HCT116 (cell line): ENCODE measurements at regions not wholly inside any gene's neighbourhood (a gene's known extent, or its start where the extent isn't known, plus 50 kb on each side); places are given as distances from the start of the nearest gene placed in this dataset.

Source experiments
- ATAC-seq: fragments of 200-7000 bp; cut with Tn5 transposase; 2 replicates; pipeline ENCODE4 v1.9.1; 2020; ENCODE audit warnings: mild to moderate bottlenecking, moderate library complexity
- BruUV-seq: library from RNA; stranded (reverse); fragments of 400-500 nt; replicated peaks from 2 replicates; lab custom pipeline; 2021; lab: Mats Ljungman, UMichigan
- CTCF ChIA-PET: fragments of 300-600 bp; sonication (Branson Sonifier 250); formaldehyde crosslinking; loops from one replicate; lab custom pipeline; 2021; ENCODE audit warnings: antibody characterized with exemption; lab: Charles Lee
- POLR2A ChIA-PET: fragments of 300-600, 350-600 bp; sonication (Branson Sonifier 250); formaldehyde crosslinking; loops from one replicate; lab custom pipeline; 2021; ENCODE audit warnings: antibody characterized with exemption; lab: Charles Lee
- RAD21 ChIA-PET, 2 experiments: fragments of 300-600 bp; sonication (Branson Sonifier 250); formaldehyde crosslinking; loops; one replicate each; lab custom pipeline; 2023; ENCODE audit warnings: low total read pairs in 2 of 2; ENCODE audit not compliant: uncharacterized antibody in 2 of 2, unreplicated experiment in 2 of 2, low non-redundant PET in 1 of 2; lab: Charles Lee
- DNase-seq: peaks from one replicate; pipeline ENCODE4 v3.0.0-alpha.2; 2010; ENCODE audit warnings: low read depth, low spot score
- H2AFZ ChIP-seq: fragments of 200-600 bp; shearing (Covaris generic), sonication (generic); 2 replicates; pipeline ENCODE4 v1.6.1; 2017; ENCODE audit warnings: low read depth, mixed run types, mixed read lengths, antibody characterized with exemption, low read length; ENCODE audit not compliant: poor library complexity, severe bottlenecking
- H3K27ac ChIP-seq: 2 replicates; pipeline ENCODE4 v1.5.1; 2012; ENCODE audit warnings: low read depth, low read length
- H3K27me3 ChIP-seq: fragments of 200-600 bp; sonication (generic); 2 replicates; pipeline ENCODE4 v1.6.1; 2016; ENCODE audit warnings: mixed run types, low read length, mixed read lengths; ENCODE audit not compliant: insufficient read depth
- H3K36me3 ChIP-seq, 2 experiments: fragments of 200-500 bp in 1 of 2; fragments of 200-600 bp in 1 of 2; sonication (Bioruptor generic) in 1 of 2; sonication (generic) in 1 of 2; 2 replicates each; pipeline versions ENCODE4 v1.5.1 to v1.6.1; 2014 to 2016; ENCODE audit warnings: low read length in 2 of 2, inconsistent platforms in 1 of 2, mixed read lengths in 1 of 2, mixed run types in 1 of 2; ENCODE audit not compliant: insufficient read depth in 2 of 2, control insufficient read depth in 1 of 2
- H3K4me1 ChIP-seq, 2 experiments: fragments of 200-600 bp in 1 of 2; sonication (generic) in 1 of 2; 2 replicates each; pipeline versions ENCODE4 v1.5.1 to v1.6.1; 2012 to 2017; ENCODE audit warnings: low read length in 2 of 2, inconsistent platforms in 1 of 2, mild to moderate bottlenecking in 1 of 2, mixed read lengths in 1 of 2, mixed run types in 1 of 2, moderate library complexity in 1 of 2; ENCODE audit not compliant: insufficient read depth in 2 of 2, control insufficient read depth in 1 of 2
- H3K4me2 ChIP-seq: fragments of 200-600 bp; sonication (generic); 2 replicates; pipeline ENCODE4 v1.6.1; 2017; ENCODE audit warnings: mixed run types, low read length, mixed read lengths
- H3K4me3 ChIP-seq, 2 experiments: fragments of 200-600 bp in 1 of 2; sonication (generic) in 1 of 2; replicated peaks in 1 of 2; 2 replicates each; pipeline ENCODE4 v1.5.1; 2011 to 2016; ENCODE audit warnings: low read length in 2 of 2, control low read depth in 1 of 2, low read depth in 1 of 2, mild to moderate bottlenecking in 1 of 2, mixed read lengths in 1 of 2, mixed run types in 1 of 2
- H3K79me2 ChIP-seq: fragments of 200-600 bp; sonication (generic); 2 replicates; pipeline ENCODE4 v1.6.1; 2017; ENCODE audit warnings: mild to moderate bottlenecking, mixed run types, low read length, moderate library complexity, mixed read lengths; ENCODE audit not compliant: insufficient read depth
- H3K9ac ChIP-seq: fragments of 200-600 bp; sonication (generic); 2 replicates; pipeline ENCODE4 v1.6.1; 2016; ENCODE audit warnings: low read length, mixed read lengths
- H3K9me2 ChIP-seq: fragments of 200-600 bp; sonication (generic), shearing (Covaris generic); 2 replicates; pipeline ENCODE4 v1.6.1; 2017; ENCODE audit warnings: mixed run types, mild to moderate bottlenecking, moderate library complexity; ENCODE audit not compliant: insufficient read depth
- H3K9me3 ChIP-seq, 2 experiments: fragments of 200-500 bp in 1 of 2; fragments of 200-600 bp in 1 of 2; sonication (Bioruptor generic) in 1 of 2; sonication (generic) in 1 of 2; 2 replicates each; pipeline ENCODE4 v1.6.1; 2014 to 2017; ENCODE audit warnings: low read length in 2 of 2, mixed read lengths in 2 of 2, inconsistent platforms in 1 of 2, low read depth in 1 of 2, mild to moderate bottlenecking in 1 of 2, mixed run types in 1 of 2, moderate library complexity in 1 of 2; ENCODE audit not compliant: control insufficient read depth in 1 of 2, insufficient read depth in 1 of 2
- H4K20me1 ChIP-seq: fragments of 200-600 bp; sonication (generic), shearing (Covaris generic); 2 replicates; pipeline ENCODE4 v1.6.1; 2017; ENCODE audit warnings: mixed run types, mild to moderate bottlenecking, moderate library complexity; ENCODE audit not compliant: insufficient read depth
- ATF3 ChIP-seq: IDR thresholded peaks from 2 replicates; pipeline ENCODE4 v1.6.1; 2012
- CBX3 ChIP-seq: IDR thresholded peaks from 2 replicates; pipeline ENCODE4 v1.6.1; 2012; ENCODE audit warnings: low read depth
- EGR1 ChIP-seq: IDR thresholded peaks from 2 replicates; pipeline ENCODE4 v1.6.1; 2012; ENCODE audit warnings: low read depth
- ELF1 ChIP-seq: IDR thresholded peaks from 2 replicates; pipeline ENCODE4 v1.6.1; 2012; ENCODE audit warnings: low read depth, borderline replicate concordance
- EZH2phosphoT487 ChIP-seq: fragments of 200-600 bp; IDR thresholded peaks from 2 replicates; pipeline ENCODE4 v1.6.1; 2018; ENCODE audit warnings: antibody characterized with exemption, borderline replicate concordance
- FOSL1 ChIP-seq: IDR thresholded peaks from 2 replicates; pipeline ENCODE4 v1.6.1; 2012; ENCODE audit warnings: low read depth
- JUND ChIP-seq: IDR thresholded peaks from 2 replicates; pipeline ENCODE4 v1.6.1; 2012
- POLR2A ChIP-seq: IDR thresholded peaks from 2 replicates; pipeline ENCODE4 v1.7.0; 2011; ENCODE audit warnings: borderline replicate concordance; ENCODE audit not compliant: insufficient read depth, insufficient read length; ENCODE audit errors: extremely low read depth
- RAD21 ChIP-seq: IDR thresholded peaks from 2 replicates; pipeline ENCODE4 v1.6.1; 2012; ENCODE audit warnings: low read depth, mild to moderate bottlenecking
- SIN3A ChIP-seq: IDR thresholded peaks from 2 replicates; pipeline ENCODE4 v1.6.1; 2012; ENCODE audit warnings: low read depth
- TCF7L2 ChIP-seq: IDR thresholded peaks from 2 replicates; pipeline ENCODE4 v1.7.0; 2011; ENCODE audit warnings: borderline replicate concordance, inconsistent platforms; ENCODE audit not compliant: insufficient read depth, insufficient read length; ENCODE audit errors: extremely low read depth
- YY1 ChIP-seq: IDR thresholded peaks from 2 replicates; pipeline ENCODE4 v1.6.1; 2011; ENCODE audit warnings: low read length, low read depth, moderate library complexity, mild to moderate bottlenecking; ENCODE audit not compliant: insufficient replicate concordance; ENCODE audit errors: extremely low read depth
- ZBTB33 ChIP-seq: IDR thresholded peaks from 2 replicates; pipeline ENCODE4 v1.6.1; 2011; ENCODE audit warnings: mild to moderate bottlenecking, low read length, moderate library complexity; ENCODE audit not compliant: insufficient replicate concordance; ENCODE audit errors: extremely low read depth
- ZNF274 ChIP-seq: fragments of 200-500 bp; sonication (Bioruptor generic); IDR thresholded peaks from 2 replicates; pipeline ENCODE4 v1.6.1; 2014; ENCODE audit warnings: mild to moderate bottlenecking, low read depth, low read length, inconsistent platforms
- intact Hi-C: fragments of 100-400 bp; cut with micrococcal nuclease; formaldehyde crosslinking; loops from 2 replicates; pipeline ENCODE4 v1.10.0; 2022
- TF ChIP-seq, protein P1 (sequence below): IDR thresholded peaks from 2 replicates; pipeline ENCODE4 v1.6.1; 2012

GRCh38 chr13:60851378-60851777, 454.4 kb downstream of the TDRD3 start:
- ChIA-PET POLR2A (no interaction called here), RAD21 (no interaction called here), CTCF (no interaction called here)
- TF ChIP-seq EGR1 (no peak), FOSL1 (no peak), ELF1 (no peak)
- H3K4me3 ChIP-seq = no peak overlapping the region
- no peaks in the 10 kb centered on the region for H3K27me3 ChIP-seq
- H3K9ac ChIP-seq = no peak overlapping the region
- H3K79me2 ChIP-seq = no peaks in the 10 kb centered on the region
- H4K20me1 ChIP-seq = no peaks in the 10 kb centered on the region
- H3K4me1 ChIP-seq = no peaks in the 10 kb centered on the region
- DNase-seq (no peak), ATAC-seq (no peak)
- H3K9me3 ChIP-seq = peaks cover 0 to 7% of the 10 kb centered on the region in 2 experiments; a peak in 1 of 4 replicates
- H3K4me2 ChIP-seq = no peak overlapping the region
- no TSS peak for BruUV-seq
- H3K27ac ChIP-seq = no peak overlapping the region
- H3K9me2 ChIP-seq = no peaks in the 10 kb centered on the region
- H3K36me3 ChIP-seq = no peaks in the 10 kb centered on the region
- intact Hi-C loops = no loop called here
- H2AFZ ChIP-seq = no peak overlapping the region

- Histone ChIP-seq H3K36me3 (no peaks in the 10 kb centered on the region), H3K4me3 (no peak overlapping the region), H3K27me3 (no peaks in the 10 kb centered on the region), H3K9me2 (no peaks in the 10 kb centered on the region), H3K9ac (no peak overlapping the region), H4K20me1 (no peaks in the 10 kb centered on the region), H3K4me1 (no peaks in the 10 kb centered on the region), H2AFZ (no peak overlapping the region), H3K9me3 (peaks cover 6 to 7% of the 10 kb centered on the region in 2 experiments; a peak in 2 of 4 replicates), H3K27ac (no peak overlapping the region), H3K4me2 (no peak overlapping the region), H3K79me2 (no peaks in the 10 kb centered on the region)
- RAD21 ChIA-PET = no interaction called here
- POLR2A ChIA-PET = no interaction called here
- intact Hi-C loops = no loop called here
- no peak for TF ChIP-seq CBX3
- no peak for TF ChIP-seq FOSL1
- TF ChIP-seq, protein P1, sequence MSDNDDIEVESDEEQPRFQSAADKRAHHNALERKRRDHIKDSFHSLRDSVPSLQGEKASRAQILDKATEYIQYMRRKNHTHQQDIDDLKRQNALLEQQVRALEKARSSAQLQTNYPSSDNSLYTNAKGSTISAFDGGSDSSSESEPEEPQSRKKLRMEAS = no peak
- TF ChIP-seq JUND = no peak
- no peak for TF ChIP-seq ZBTB33
- TF ChIP-seq TCF7L2 = no peak
- TF ChIP-seq ELF1 = no peak
- no peak for TF ChIP-seq EZH2phosphoT487
- no peak for TF ChIP-seq SIN3A
- TF ChIP-seq YY1 = no peak
- TF ChIP-seq RAD21 = no peak
- no peak for TF ChIP-seq ZNF274
- TF ChIP-seq ATF3 = no peak
- no peak for TF ChIP-seq POLR2A
- BruUV-seq = no TSS peak
- ATAC-seq (no peak), DNase-seq (no peak)
- CTCF ChIA-PET = no interaction called here
These were observed 453.5 kb downstream of the TDRD3 start for GRCh38 chr13:60850526-60850925.
